ES-I3 (cell line): ENCODE measurements at regions not wholly inside any gene's neighbourhood (a gene's known extent, or its start where the extent isn't known, plus 50 kb on each side); places are given as distances from the start of the nearest gene placed in this dataset.

ENCODE experiments used
- H3K36me3 ChIP-seq: 2 replicates; pipeline ENCODE4 v1.6.1; 2013; ENCODE audit warnings: mild to moderate bottlenecking, low read length, control low read depth, moderate library complexity; ENCODE audit not compliant: insufficient read depth
- H3K4me1 ChIP-seq: 2 replicates; pipeline ENCODE4 v1.6.1; 2013; ENCODE audit warnings: mild to moderate bottlenecking, control low read depth, low read length; ENCODE audit not compliant: insufficient read depth
- H3K9ac ChIP-seq: 2 replicates; pipeline ENCODE4 v1.6.1; 2013; ENCODE audit warnings: low read depth, mild to moderate bottlenecking, low read length, moderate library complexity
- H3K9me3 ChIP-seq: 2 replicates; pipeline ENCODE4 v1.6.1; 2013; ENCODE audit warnings: mild to moderate bottlenecking, low read length, moderate library complexity; ENCODE audit not compliant: control insufficient read depth, insufficient read depth

GRCh38 chr9:115694014-115694413, 459.6 kb upstream of the PAPPA start:
- H3K36me3 ChIP-seq, result no peaks in the 10 kb centered on the region
- no peaks in the 10 kb centered on the region for H3K4me1 ChIP-seq
- H3K9ac ChIP-seq, result no peak overlapping the region
- H3K9me3 ChIP-seq, result no peaks in the 10 kb centered on the region

GRCh38 chr9:115694991-115695390, 458.6 kb upstream of the PAPPA start:
- Histone ChIP-seq H3K9me3 (no peaks in the 10 kb centered on the region), H3K9ac (no peak overlapping the region), H3K4me1 (no peaks in the 10 kb centered on the region), H3K36me3 (no peaks in the 10 kb centered on the region)

GRCh38 chr9:115712981-115713380, 440.6 kb upstream of the PAPPA start:
- no peaks in the 10 kb centered on the region for H3K36me3 ChIP-seq
- no peak overlapping the region for H3K9ac ChIP-seq
- no peaks in the 10 kb centered on the region for H3K9me3 ChIP-seq
- no peaks in the 10 kb centered on the region for H3K4me1 ChIP-seq

GRCh38 chr9:115715666-115716065, 437.9 kb upstream of the PAPPA start:
- no peaks in the 10 kb centered on the region for H3K4me1 ChIP-seq
- H3K9me3 ChIP-seq, result no peaks in the 10 kb centered on the region
- no peak overlapping the region for H3K9ac ChIP-seq
- H3K36me3 ChIP-seq, result no peaks in the 10 kb centered on the region

GRCh38 chr9:115717298-115717697, 436.3 kb upstream of the PAPPA start:
- H3K4me1 ChIP-seq, result no peaks in the 10 kb centered on the region
- H3K9me3 ChIP-seq, result no peaks in the 10 kb centered on the region
- no peak overlapping the region for H3K9ac ChIP-seq
- H3K36me3 ChIP-seq, result no peaks in the 10 kb centered on the region

GRCh38 chr9:115717711-115718173, 435.8 kb upstream of the PAPPA start:
- no peaks in the 10 kb centered on the region for H3K4me1 ChIP-seq
- no peak overlapping the region for H3K9ac ChIP-seq
- no peaks in the 10 kb centered on the region for H3K36me3 ChIP-seq
- H3K9me3 ChIP-seq, result no peaks in the 10 kb centered on the region

- Histone ChIP-seq H3K4me1 (peaks cover 6% of the 10 kb centered on the region), H3K36me3 (no peaks in the 10 kb centered on the region; the same call in 1 of the 2 replicates), H3K9ac (no peak overlapping the region), H3K9me3 (no peaks in the 10 kb centered on the region; the same call in 1 of the 2 replicates)
Measured at GRCh38 chr9:115730396-115730795, 423.2 kb upstream of the PAPPA start.

GRCh38 chr9:115730845-115731244, 422.7 kb upstream of the PAPPA start:
- Histone ChIP-seq H3K9me3 (no peaks in the 10 kb centered on the region; the same call in 1 of the 2 replicates), H3K9ac (no peak overlapping the region), H3K4me1 (peaks cover 6% of the 10 kb centered on the region), H3K36me3 (no peaks in the 10 kb centered on the region; the same call in 1 of the 2 replicates)

GRCh38 chr9:115733318-115734110, 420.1 kb upstream of the PAPPA start:
- Histone ChIP-seq H3K9me3 (no peaks in the 10 kb centered on the region; the same call in 1 of the 2 replicates), H3K9ac (no peak overlapping the region), H3K36me3 (no peaks in the 10 kb centered on the region), H3K4me1 (peaks cover 6% of the 10 kb centered on the region)

- Histone ChIP-seq H3K9ac (no peak overlapping the region), H3K36me3 (no peaks in the 10 kb centered on the region), H3K4me1 (no peaks in the 10 kb centered on the region), H3K9me3 (no peaks in the 10 kb centered on the region)
Measured at GRCh38 chr9:115739096-115739875, 414.3 kb upstream of the PAPPA start.

- no peaks in the 10 kb centered on the region for H3K4me1 ChIP-seq
- H3K9me3 ChIP-seq, result no peaks in the 10 kb centered on the region
- H3K9ac ChIP-seq, result no peak overlapping the region
- no peaks in the 10 kb centered on the region for H3K36me3 ChIP-seq
Measured at GRCh38 chr9:115740986-115741385, 412.6 kb upstream of the PAPPA start.

- Histone ChIP-seq H3K9ac (no peak overlapping the region), H3K9me3 (no peaks in the 10 kb centered on the region), H3K36me3 (no peaks in the 10 kb centered on the region), H3K4me1 (no peaks in the 10 kb centered on the region)
Measured at GRCh38 chr9:115743709-115744605, 409.6 kb upstream of the PAPPA start.

- H3K4me1 ChIP-seq, result no peaks in the 10 kb centered on the region
- no peak overlapping the region for H3K9ac ChIP-seq
- H3K9me3 ChIP-seq, result no peaks in the 10 kb centered on the region
- no peaks in the 10 kb centered on the region for H3K36me3 ChIP-seq
Measured at GRCh38 chr9:115746496-115746895, 407.1 kb upstream of the PAPPA start.

- Histone ChIP-seq H3K4me1 (no peaks in the 10 kb centered on the region), H3K9me3 (no peaks in the 10 kb centered on the region), H3K36me3 (no peaks in the 10 kb centered on the region), H3K9ac (no peak overlapping the region)
Measured at GRCh38 chr9:115747731-115748130, 405.9 kb upstream of the PAPPA start.
